ENCODE measurements at regions not wholly inside any gene's neighbourhood (a gene's known extent, or its start where the extent isn't known, plus 50 kb on each side); places are given as distances from the start of the nearest gene placed in this dataset.

- H3K9me3 Mint-ChIP-seq = no peaks in the 10 kb centered on the region
- H3K4me1 Mint-ChIP-seq = peaks cover 37% of the 10 kb centered on the region
- no peak for DNase-seq
- H3K27me3 Mint-ChIP-seq (ENCODE audit: low read depth, poor library complexity) = peaks cover 7% of the 10 kb centered on the region
- no peaks in the 10 kb centered on the region for H3K36me3 Mint-ChIP-seq (ENCODE audit: low read depth)
- H3K27ac Mint-ChIP-seq = no peak overlapping the region
- no peak for TF ChIP-seq CTCF (IDR thresholded peaks at IDR 0.05)
- H3K4me3 Mint-ChIP-seq = no peak overlapping the region
These were observed 277.4 kb upstream of the PITX2 start for GRCh38 chr4:110900213-110900769.

- no peak for DNase-seq
- no peak for TF ChIP-seq CTCF (IDR thresholded peaks at IDR 0.05)
- no peaks in the 10 kb centered on the region for H3K9me3 Mint-ChIP-seq
- peaks cover 36% of the 10 kb centered on the region for H3K4me1 Mint-ChIP-seq
- no peak overlapping the region for H3K27ac Mint-ChIP-seq
- H3K27me3 Mint-ChIP-seq (ENCODE audit: low read depth, poor library complexity) = peaks cover 10% of the 10 kb centered on the region
- no peak overlapping the region for H3K4me3 Mint-ChIP-seq
- no peaks in the 10 kb centered on the region for H3K36me3 Mint-ChIP-seq (ENCODE audit: low read depth)
These were observed 279.6 kb upstream of the PITX2 start for GRCh38 chr4:110902500-110902899.

- Mint-ChIP-seq H3K27me3 (ENCODE audit: low read depth, poor library complexity) (peaks cover 7% of the 10 kb centered on the region), H3K27ac (no peak overlapping the region), H3K4me3 (no peak overlapping the region), H3K4me1 (peaks cover 26% of the 10 kb centered on the region), H3K9me3 (no peaks in the 10 kb centered on the region), H3K36me3 (ENCODE audit: low read depth) (no peaks in the 10 kb centered on the region)
- TF ChIP-seq CTCF (IDR thresholded peaks at IDR 0.05) = no peak
- no peak for DNase-seq
These were observed 281.7 kb upstream of the PITX2 start for GRCh38 chr4:110904435-110905065.

- peaks cover 17% of the 10 kb centered on the region for H3K4me1 Mint-ChIP-seq
- H3K27me3 Mint-ChIP-seq (ENCODE audit: low read depth, poor library complexity) = peaks cover 7% of the 10 kb centered on the region
- no peak overlapping the region for H3K27ac Mint-ChIP-seq
- no peak for DNase-seq
- no peaks in the 10 kb centered on the region for H3K36me3 Mint-ChIP-seq (ENCODE audit: low read depth)
- H3K9me3 Mint-ChIP-seq = no peaks in the 10 kb centered on the region
- no peak overlapping the region for H3K4me3 Mint-ChIP-seq
- TF ChIP-seq CTCF (IDR thresholded peaks at IDR 0.05) = no peak
These were observed 282.5 kb upstream of the PITX2 start for GRCh38 chr4:110905367-110905766.

- Mint-ChIP-seq H3K36me3 (ENCODE audit: low read depth) (no peaks in the 10 kb centered on the region), H3K4me1 (peaks cover 9% of the 10 kb centered on the region), H3K4me3 (no peak overlapping the region), H3K9me3 (no peaks in the 10 kb centered on the region), H3K27ac (no peak overlapping the region), H3K27me3 (ENCODE audit: low read depth, poor library complexity) (peaks cover 3% of the 10 kb centered on the region)
- TF ChIP-seq CTCF (IDR thresholded peaks at IDR 0.05) = no peak
- DNase-seq = no peak
These were observed 285.0 kb upstream of the PITX2 start for GRCh38 chr4:110907801-110908313.

- TF ChIP-seq CTCF (IDR thresholded peaks at IDR 0.05) = no peak
- peaks cover 22% of the 10 kb centered on the region for H3K4me1 Mint-ChIP-seq
- H3K9me3 Mint-ChIP-seq = no peaks in the 10 kb centered on the region
These were observed 291.9 kb upstream of the PITX2 start for GRCh38 chr4:110914791-110915190.

More at GRCh38 chr4:110914791-110915190, 291.9 kb upstream of the PITX2 start:
- Mint-ChIP-seq H3K36me3 (ENCODE audit: low read depth) (no peaks in the 10 kb centered on the region), H3K4me3 (no peak overlapping the region), H3K27ac (no peak overlapping the region), H3K27me3 (ENCODE audit: low read depth, poor library complexity) (peaks cover 4% of the 10 kb centered on the region)
- DNase-seq = no peak

All from nephron progenitor cell (in vitro differentiated cells).